H9 (cell line): ENCODE measurements at regions not wholly inside any gene's neighbourhood (a gene's known extent, or its start where the extent isn't known, plus 50 kb on each side); places are given as distances from the start of the nearest gene placed in this dataset.

ENCODE experiments used
- DNase-seq: peaks from one replicate; pipeline ENCODE4 v3.0.0-alpha.2; 2017
- H2AFZ ChIP-seq: one replicate; pipeline ENCODE4 v1.6.1; 2013; ENCODE audit warnings: mild to moderate bottlenecking, low read length, control low read depth, moderate library complexity
- H2AK5ac ChIP-seq: 2 replicates; pipeline ENCODE4 v1.6.1; 2013; ENCODE audit warnings: low read length, control low read depth, mixed read lengths; ENCODE audit not compliant: insufficient read length
- H2BK120ac ChIP-seq: one replicate; pipeline ENCODE4 v1.6.1; 2013; ENCODE audit warnings: low read depth, mild to moderate bottlenecking, low read length, control low read depth, inconsistent platforms; ENCODE audit not compliant: poor library complexity, severe bottlenecking
- H2BK12ac ChIP-seq: 2 replicates; pipeline ENCODE4 v1.6.1; 2013; ENCODE audit warnings: low read length, control low read depth, mixed read lengths, low read depth; ENCODE audit not compliant: insufficient read length
- H2BK15ac ChIP-seq: 2 replicates; pipeline ENCODE4 v1.6.1; 2013; ENCODE audit warnings: low read depth, low read length, control low read depth
- H2BK20ac ChIP-seq: one replicate; pipeline ENCODE4 v1.6.1; 2013; ENCODE audit warnings: low read depth, mild to moderate bottlenecking, low read length, control low read depth, inconsistent platforms; ENCODE audit not compliant: poor library complexity, severe bottlenecking
- H2BK5ac ChIP-seq: 2 replicates; pipeline ENCODE4 v1.6.1; 2013; ENCODE audit warnings: low read length, control low read depth, mixed read lengths; ENCODE audit not compliant: insufficient read length
- H3K14ac ChIP-seq: 2 replicates; pipeline ENCODE4 v1.6.1; 2013; ENCODE audit warnings: low read length, control low read depth; ENCODE audit not compliant: insufficient read depth
- H3K18ac ChIP-seq: 2 replicates; pipeline ENCODE4 v1.6.1; 2013; ENCODE audit warnings: low read depth, mild to moderate bottlenecking, mixed read lengths, low read length, control low read depth; ENCODE audit not compliant: insufficient read length
- H3K23ac ChIP-seq: 2 replicates; pipeline ENCODE4 v1.6.1; 2013; ENCODE audit warnings: low read length, control low read depth, mixed read lengths, low read depth; ENCODE audit not compliant: insufficient read length
- H3K23me2 ChIP-seq: 2 replicates; pipeline ENCODE4 v1.6.1; 2013; ENCODE audit warnings: low read depth, mild to moderate bottlenecking, mixed read lengths, low read length, control low read depth; ENCODE audit not compliant: insufficient read length, poor library complexity, severe bottlenecking
- H3K27ac ChIP-seq: 2 replicates; pipeline ENCODE4 v1.5.1; 2013; ENCODE audit warnings: low read length, control low read depth, mixed read lengths, low read depth; ENCODE audit not compliant: insufficient read length
- H3K27me3 ChIP-seq: 2 replicates; pipeline ENCODE4 v1.6.1; 2013; ENCODE audit warnings: low read length, control low read depth, inconsistent platforms; ENCODE audit not compliant: insufficient read depth
- H3K4ac ChIP-seq: 2 replicates; pipeline ENCODE4 v1.6.1; 2013; ENCODE audit warnings: low read depth, mild to moderate bottlenecking, control low read depth, inconsistent platforms, low read length, moderate library complexity
- H3K4me1 ChIP-seq: 2 replicates; pipeline ENCODE4 v1.6.1; 2013; ENCODE audit warnings: low read length, control low read depth, inconsistent platforms; ENCODE audit not compliant: insufficient read depth
- H3K4me2 ChIP-seq: 2 replicates; pipeline ENCODE4 v1.6.1; 2013; ENCODE audit warnings: low read length, control low read depth, mixed read lengths; ENCODE audit not compliant: insufficient read length, insufficient read depth
- H3K56ac ChIP-seq: 2 replicates; pipeline ENCODE4 v1.6.1; 2013; ENCODE audit warnings: low read depth, mild to moderate bottlenecking, mixed read lengths, low read length, control low read depth; ENCODE audit not compliant: insufficient read length
- H3K79me1 ChIP-seq: 2 replicates; pipeline ENCODE4 v1.6.1; 2013; ENCODE audit warnings: low read depth, mild to moderate bottlenecking, moderate library complexity, low read length, control low read depth, inconsistent platforms; ENCODE audit not compliant: insufficient read depth, poor library complexity, severe bottlenecking
- H3K79me2 ChIP-seq: 2 replicates; pipeline ENCODE4 v1.6.1; 2013; ENCODE audit warnings: low read length, control low read depth, inconsistent platforms; ENCODE audit not compliant: insufficient read depth
- H3K9ac ChIP-seq: 2 replicates; pipeline ENCODE4 v1.6.1; 2013; ENCODE audit warnings: low read length, control low read depth, mixed read lengths; ENCODE audit not compliant: insufficient read length; ENCODE audit errors: extremely low read depth
- H3K9me3 ChIP-seq: one replicate; pipeline ENCODE4 v1.6.1; 2013; ENCODE audit warnings: low read depth, low read length, inconsistent platforms; ENCODE audit not compliant: control insufficient read depth
- H3T11ph ChIP-seq: one replicate; pipeline ENCODE4 v1.6.1; 2013; ENCODE audit warnings: mild to moderate bottlenecking, low read length, control low read depth, inconsistent platforms
- H4K20me1 ChIP-seq: one replicate; pipeline ENCODE4 v1.6.1; 2013; ENCODE audit not compliant: control insufficient read depth, insufficient read length, insufficient read depth
- H4K5ac ChIP-seq: 2 replicates; pipeline ENCODE4 v1.6.1; 2013; ENCODE audit warnings: low read depth, mild to moderate bottlenecking, mixed read lengths, low read length, control low read depth; ENCODE audit not compliant: insufficient read length
- H4K8ac ChIP-seq: replicated peaks from 2 replicates; pipeline ENCODE4 v1.6.1; 2013; ENCODE audit warnings: low read length, control low read depth, mixed read lengths, low read depth; ENCODE audit not compliant: insufficient read length
- H4K91ac ChIP-seq: 2 replicates; pipeline ENCODE4 v1.6.1; 2013; ENCODE audit warnings: low read depth, mild to moderate bottlenecking, moderate library complexity, mixed read lengths, low read length, control low read depth; ENCODE audit not compliant: insufficient read length
- H3K27ac Mint-ChIP-seq, 3 experiments: 2 replicates in 2 of 3; 3 replicates in 1 of 3; pipeline ENCODE4 v1.8.0; 2020 to 2021; ENCODE audit warnings: mixed read lengths in 3 of 3, mild to moderate bottlenecking in 1 of 3, moderate library complexity in 1 of 3
- H3K27me3 Mint-ChIP-seq: 2 replicates; pipeline ENCODE4 v1.8.0; 2021; ENCODE audit warnings: low read depth, mild to moderate bottlenecking, moderate library complexity, mixed read lengths
- H3K36me3 Mint-ChIP-seq, 3 experiments: 2 replicates in 2 of 3; 3 replicates in 1 of 3; pipeline ENCODE4 v1.8.0; 2020 to 2021; ENCODE audit warnings: low read depth in 3 of 3, mixed read lengths in 3 of 3; ENCODE audit not compliant: insufficient read depth in 1 of 3
- H3K4me1 Mint-ChIP-seq, 2 experiments: 2 replicates each; pipeline ENCODE4 v1.8.0; 2020; ENCODE audit warnings: mixed read lengths in 2 of 2
- H3K4me3 Mint-ChIP-seq, 2 experiments: 2 replicates in 1 of 2; 3 replicates in 1 of 2; pipeline ENCODE4 v1.8.0; 2020 to 2021; ENCODE audit warnings: mild to moderate bottlenecking in 2 of 2, mixed read lengths in 2 of 2, moderate library complexity in 1 of 2
- H3K9me3 Mint-ChIP-seq, 2 experiments: 2 replicates in 1 of 2; 3 replicates in 1 of 2; pipeline ENCODE4 v1.8.0; 2020; ENCODE audit warnings: mild to moderate bottlenecking in 2 of 2, mixed read lengths in 2 of 2, moderate library complexity in 1 of 2
- WGBS: extraction: QIAGEN DNeasy Blood & Tissue Kit; methylation state at CpG from one replicate; pipeline ENCODE4 v1.1.7; 2013; ENCODE audit warnings: missing lambda C conversion rate, low lambda C conversion rate, mixed read lengths; ENCODE audit not compliant: insufficient read length; ENCODE audit errors: extremely low coverage; 5-methylcytosine and 5-hydroxymethylcytosine counted together
- TF ChIP-seq, protein P1 (sequence below): fragments of 200-600 bp; sonication (generic); conservative IDR thresholded peaks from 3 replicates; pipeline ENCODE4 v1.8.0; 2021; ENCODE audit warnings: antibody characterized with exemption, mild to moderate bottlenecking

DNA sequence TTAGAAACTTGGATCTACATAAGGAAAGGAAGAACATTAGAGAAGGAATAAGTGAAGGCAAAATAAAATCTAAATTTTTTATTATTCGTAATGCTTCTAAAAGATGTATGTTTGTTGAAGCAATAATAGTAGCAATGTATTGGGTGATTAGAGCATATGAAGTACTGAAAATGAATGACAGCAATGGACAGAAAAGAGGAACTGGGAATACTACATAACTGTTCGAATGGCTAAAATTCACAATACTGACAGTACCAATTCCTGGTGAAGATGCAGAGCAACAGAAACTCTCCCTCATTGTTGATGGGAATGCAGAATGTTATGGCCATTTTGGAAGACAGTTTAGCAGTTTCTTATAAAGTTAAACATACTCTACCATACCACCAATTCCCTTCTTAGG is 177.3 kb upstream of the SPEF2 start:
- Histone ChIP-seq H3K27ac (no peak overlapping the region), H3T11ph (no peak overlapping the region), H3K79me2 (no peaks in the 10 kb centered on the region), H2AK5ac (no peak overlapping the region), H3K14ac (no peak overlapping the region), H4K20me1 (no peaks in the 10 kb centered on the region), H3K27me3 (no peaks in the 10 kb centered on the region), H3K4ac (no peak overlapping the region), H2AFZ (no peak overlapping the region), H4K91ac (no peak overlapping the region), H2BK120ac (no peak overlapping the region), H3K4me1 (no peaks in the 10 kb centered on the region), H2BK15ac (no peak overlapping the region), H4K8ac (no peak overlapping the region), H3K23me2 (no peaks in the 10 kb centered on the region), H3K56ac (no peak overlapping the region), H3K9ac (no peak overlapping the region), H2BK5ac (no peak overlapping the region), H3K4me2 (no peak overlapping the region), H3K9me3 (no peaks in the 10 kb centered on the region), H3K79me1 (no peaks in the 10 kb centered on the region), H2BK20ac (no peak overlapping the region), H2BK12ac (no peak overlapping the region), H3K18ac (no peak overlapping the region), H4K5ac (no peak overlapping the region), H3K23ac (no peak overlapping the region)
- 0 out of 4 replicates have a peak, but pooled peaks cover 0 to 8% of the 10 kb centered on the region in 2 experiments for H3K4me1 Mint-ChIP-seq
- no peaks in the 10 kb centered on the region; a peak in 1 of 5 replicates for H3K9me3 Mint-ChIP-seq
- no peak for DNase-seq
- TF ChIP-seq, protein P1, sequence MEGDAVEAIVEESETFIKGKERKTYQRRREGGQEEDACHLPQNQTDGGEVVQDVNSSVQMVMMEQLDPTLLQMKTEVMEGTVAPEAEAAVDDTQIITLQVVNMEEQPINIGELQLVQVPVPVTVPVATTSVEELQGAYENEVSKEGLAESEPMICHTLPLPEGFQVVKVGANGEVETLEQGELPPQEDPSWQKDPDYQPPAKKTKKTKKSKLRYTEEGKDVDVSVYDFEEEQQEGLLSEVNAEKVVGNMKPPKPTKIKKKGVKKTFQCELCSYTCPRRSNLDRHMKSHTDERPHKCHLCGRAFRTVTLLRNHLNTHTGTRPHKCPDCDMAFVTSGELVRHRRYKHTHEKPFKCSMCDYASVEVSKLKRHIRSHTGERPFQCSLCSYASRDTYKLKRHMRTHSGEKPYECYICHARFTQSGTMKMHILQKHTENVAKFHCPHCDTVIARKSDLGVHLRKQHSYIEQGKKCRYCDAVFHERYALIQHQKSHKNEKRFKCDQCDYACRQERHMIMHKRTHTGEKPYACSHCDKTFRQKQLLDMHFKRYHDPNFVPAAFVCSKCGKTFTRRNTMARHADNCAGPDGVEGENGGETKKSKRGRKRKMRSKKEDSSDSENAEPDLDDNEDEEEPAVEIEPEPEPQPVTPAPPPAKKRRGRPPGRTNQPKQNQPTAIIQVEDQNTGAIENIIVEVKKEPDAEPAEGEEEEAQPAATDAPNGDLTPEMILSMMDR = no peak
- no peak overlapping the region for H3K4me3 Mint-ChIP-seq
- no peak overlapping the region for H3K27ac Mint-ChIP-seq
- WGBS = no CpG with 5 or more reads among the region's 2 CpGs
- no peaks in the 10 kb centered on the region for H3K27me3 Mint-ChIP-seq
- no peaks in the 10 kb centered on the region for H3K36me3 Mint-ChIP-seq
